Ammon's horn (tissue), 1 donor: ENCODE measurements at regions not wholly inside any gene's neighbourhood (a gene's known extent, or its start where the extent isn't known, plus 50 kb on each side); places are given as distances from the start of the nearest gene placed in this dataset.
A peak's percentile ranks its signal among the peaks of the same experiment; 100 is the strongest.
"Not testable (repeated sequence)": the region's sequence is repeated elsewhere in the genome, so short reads cannot be mapped to it uniquely, and the experiment has no call there.

Experiments used
- DNase-seq: peaks from one replicate; pipeline ENCODE4 v3.0.0-alpha.2; 2016; ENCODE audit warnings: low spot score

DNA sequence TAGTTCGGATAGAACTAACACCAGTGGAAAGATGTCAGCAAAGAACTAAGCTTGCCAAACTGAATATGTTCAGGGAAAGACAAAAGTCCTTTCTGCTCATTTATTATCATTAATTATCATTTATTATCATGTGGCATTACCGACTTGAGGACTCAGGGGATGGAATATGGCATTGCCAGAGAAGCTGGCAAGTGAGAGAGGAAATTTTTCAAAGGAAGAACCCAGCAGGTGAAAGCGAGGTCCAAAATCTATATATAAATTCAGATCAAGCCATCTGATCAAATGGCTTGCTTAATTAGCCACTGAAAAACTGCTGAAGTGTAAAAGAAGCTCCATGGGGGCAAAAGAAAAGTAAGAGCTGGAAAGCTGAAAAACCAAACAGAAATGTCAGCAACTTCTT, 1049.6 kb upstream of the SEMA6A start:
- DNase-seq, result no peak

DNA sequence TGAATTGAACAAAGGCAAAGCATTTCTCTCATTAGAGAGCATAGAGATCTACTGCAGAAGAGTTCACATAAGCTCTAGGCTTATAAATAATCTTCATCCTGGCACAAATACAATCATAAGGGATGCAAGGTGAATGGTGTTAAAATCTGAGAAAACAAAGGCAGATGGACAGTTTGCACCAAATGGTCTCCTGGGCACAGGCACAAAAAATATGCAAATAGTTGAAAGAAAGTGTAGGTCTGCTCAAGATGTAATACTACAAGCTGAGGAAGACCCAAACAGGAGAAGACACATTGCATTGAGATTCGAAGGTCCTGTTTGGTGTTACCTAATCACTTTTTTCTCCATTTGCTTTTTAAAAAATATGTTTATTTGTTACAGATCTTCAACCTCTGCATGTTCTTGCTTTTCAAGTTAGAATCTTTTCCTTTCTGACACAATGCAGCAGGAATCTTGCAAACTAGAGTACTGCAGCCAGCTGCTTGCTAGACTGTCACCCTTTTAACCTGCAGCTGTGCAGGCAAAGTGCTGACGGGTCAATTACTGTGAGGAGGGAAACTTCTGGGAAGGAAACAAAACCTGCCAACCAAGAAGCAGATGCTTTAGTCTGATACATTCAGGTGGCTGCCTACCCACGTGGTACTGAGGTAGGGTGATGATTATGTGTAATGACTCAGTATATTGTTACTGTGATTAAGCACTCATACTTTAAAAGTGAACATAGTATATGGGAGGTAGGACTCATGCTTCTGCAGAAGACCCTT, 1048.6 kb upstream of the SEMA6A start:
- DNase-seq, result no peak

DNA sequence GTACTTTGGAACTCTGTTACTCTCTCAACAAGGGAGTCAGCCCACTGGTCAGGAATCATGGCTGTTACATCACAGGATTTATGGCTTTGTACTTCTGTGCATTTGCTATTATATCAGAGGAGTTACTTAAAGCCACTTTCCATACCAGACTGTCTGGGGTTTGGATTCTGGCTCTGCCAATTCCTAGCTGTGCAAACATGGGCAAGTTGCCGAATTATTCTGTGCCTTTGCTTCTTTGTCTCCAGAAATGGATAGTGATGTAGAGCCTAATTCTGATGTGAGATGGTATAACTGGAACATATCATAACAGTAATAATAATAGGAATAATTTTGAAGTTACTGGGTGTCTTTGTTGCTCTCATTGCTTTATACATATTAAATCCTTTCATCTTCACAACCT, 1047.3 kb upstream of the SEMA6A start:
- no peak for DNase-seq

- DNase-seq, result no peak
Measured at GRCh38 chr5:117615226-117615625, 1040.6 kb upstream of the SEMA6A start.

DNA sequence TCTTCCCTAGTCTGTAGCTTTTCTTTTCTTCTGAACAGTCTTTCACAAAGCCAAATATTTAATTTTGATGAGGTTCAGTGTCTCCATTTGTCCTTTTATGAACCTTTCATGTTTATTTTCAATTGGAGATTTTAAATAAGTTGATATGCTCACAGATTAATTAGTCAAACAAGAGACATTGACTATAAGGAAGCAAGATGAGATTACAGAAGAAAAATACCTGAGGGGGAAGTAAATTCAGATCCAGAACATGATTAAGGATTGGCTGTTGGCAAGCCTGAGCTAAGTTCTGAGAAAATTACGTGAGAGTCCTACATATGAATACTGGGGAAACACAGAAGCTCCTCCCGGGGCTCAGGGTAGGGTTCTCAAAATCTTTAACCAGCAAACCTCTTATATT, 1039.8 kb upstream of the SEMA6A start:
- DNase-seq, result no peak

DNA sequence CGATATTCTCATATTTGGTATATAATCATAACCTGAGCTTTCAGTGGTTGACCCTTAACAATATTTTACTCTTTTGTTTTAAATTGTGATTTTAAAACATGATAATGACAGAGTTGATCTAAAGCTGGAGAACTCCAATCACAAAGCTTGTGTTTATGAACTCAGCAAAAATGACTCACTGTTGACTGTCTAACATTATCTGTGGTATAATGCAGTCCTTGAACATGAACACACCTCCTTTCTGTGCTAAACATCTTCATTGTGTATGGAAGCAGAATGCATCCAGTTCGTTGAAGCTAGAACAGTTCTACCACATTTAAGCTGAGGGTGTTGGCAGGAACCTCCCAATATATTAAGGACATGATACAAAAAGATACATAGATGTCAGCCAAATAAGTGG, 1030.2 kb upstream of the SEMA6A start:
- no peak for DNase-seq

DNA sequence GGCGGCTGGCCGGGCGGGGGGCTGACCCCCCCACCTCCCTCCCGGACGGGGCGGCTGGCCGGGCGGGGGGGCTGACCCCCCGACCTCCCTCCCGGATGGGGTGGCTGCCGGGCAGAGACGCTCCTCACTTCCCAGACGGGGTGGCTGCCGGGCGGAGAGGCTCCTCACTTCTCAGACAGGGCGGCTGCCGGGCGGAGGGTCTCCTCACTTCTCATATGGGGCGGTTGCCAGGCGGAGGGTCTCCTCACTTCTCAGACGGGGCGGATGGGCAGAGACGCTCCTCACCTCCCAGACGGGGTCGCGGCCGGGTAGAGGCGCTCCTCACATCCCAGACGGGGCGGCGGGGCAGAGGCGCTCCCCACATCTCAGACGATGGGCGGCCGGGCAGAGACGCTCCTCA, 1025.2 kb upstream of the SEMA6A start:
- not testable (repeated sequence) for DNase-seq

GRCh38 chr5:117594166-117594565, 1019.5 kb upstream of the SEMA6A start:
- DNase-seq, result peak; percentile 72

GRCh38 chr5:117590944-117591343, 1016.3 kb upstream of the SEMA6A start:
- DNase-seq, result no peak

DNA sequence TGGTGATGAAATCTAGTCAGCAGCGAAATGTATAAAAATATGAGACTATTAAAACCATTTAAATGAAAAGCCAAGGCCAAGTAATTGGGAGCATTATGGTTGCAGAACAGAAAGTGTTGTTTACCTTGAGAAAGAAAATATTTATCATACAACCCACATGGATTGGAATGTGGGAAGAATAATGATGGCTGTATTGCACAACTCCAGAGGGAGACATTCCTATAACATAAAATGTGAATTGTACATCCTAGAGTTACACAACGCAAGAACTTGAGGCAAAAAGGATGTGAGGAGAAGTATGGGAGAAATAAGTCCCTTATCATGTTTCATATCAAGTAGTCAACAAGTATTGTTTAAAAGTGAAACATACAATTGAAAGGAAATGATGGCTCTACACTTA, 1014.0 kb upstream of the SEMA6A start:
- no peak for DNase-seq

DNA sequence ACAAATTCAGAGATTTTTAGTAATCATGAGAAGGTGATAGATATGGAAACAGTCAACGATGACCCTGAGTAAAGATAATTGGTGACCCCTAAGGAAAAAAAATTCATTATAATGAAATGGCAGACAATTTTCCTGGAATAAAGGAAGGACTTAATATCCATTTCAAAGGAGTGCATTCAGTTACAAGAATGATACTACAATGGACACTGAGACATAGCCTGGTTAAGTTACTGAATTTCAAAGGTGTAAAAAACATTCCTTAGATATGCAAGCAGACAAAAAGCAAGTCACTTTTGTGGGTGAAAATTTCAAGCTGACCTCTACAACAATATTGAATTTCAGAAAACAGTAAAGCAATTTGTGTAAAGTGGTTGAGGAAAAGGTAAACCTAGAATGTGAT, 1012.5 kb upstream of the SEMA6A start:
- no peak for DNase-seq

DNA sequence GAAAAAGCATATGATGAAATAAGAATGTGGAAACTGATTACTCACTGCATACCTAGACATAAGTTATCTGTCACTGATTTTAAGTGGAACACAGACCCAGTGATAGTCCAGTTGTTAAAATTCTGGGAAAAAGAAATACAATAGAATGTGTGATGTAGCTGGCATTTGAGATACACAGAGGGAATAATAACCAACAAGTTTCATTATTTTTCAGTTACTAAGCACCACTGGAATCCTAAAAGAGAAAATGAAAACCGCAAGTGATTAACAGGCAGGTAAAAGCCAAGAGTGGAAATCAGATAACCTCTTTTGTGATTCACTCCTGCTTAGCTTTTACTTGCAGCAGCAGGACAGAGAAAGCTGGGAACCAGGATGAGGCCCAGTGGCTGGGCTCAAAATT, 994.0 kb upstream of the SEMA6A start:
- DNase-seq, result no peak

DNA sequence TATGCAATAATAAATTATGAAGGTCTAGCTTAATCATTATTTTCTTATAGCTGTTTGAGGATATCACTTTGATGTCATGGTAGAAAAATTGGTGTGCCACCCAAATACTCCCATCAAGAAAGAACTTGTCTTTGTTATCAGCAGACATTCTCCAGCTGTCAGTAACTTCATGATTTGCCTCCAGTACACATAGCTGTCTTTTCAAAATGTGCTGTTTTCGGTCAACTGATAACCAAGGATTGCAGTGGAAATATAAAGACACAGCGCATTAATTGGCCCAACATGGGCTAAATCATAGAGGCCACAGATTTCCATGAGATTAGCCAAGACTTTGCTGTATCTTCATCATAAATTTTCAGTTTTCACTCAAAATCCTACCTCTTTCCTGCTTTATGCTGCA, 993.5 kb upstream of the SEMA6A start:
- DNase-seq, result no peak

- no peak for DNase-seq
Measured at GRCh38 chr5:117562647-117563046, 988.0 kb upstream of the SEMA6A start.

GRCh38 chr5:117561531-117561930, 986.9 kb upstream of the SEMA6A start:
- DNase-seq, result no peak

DNA sequence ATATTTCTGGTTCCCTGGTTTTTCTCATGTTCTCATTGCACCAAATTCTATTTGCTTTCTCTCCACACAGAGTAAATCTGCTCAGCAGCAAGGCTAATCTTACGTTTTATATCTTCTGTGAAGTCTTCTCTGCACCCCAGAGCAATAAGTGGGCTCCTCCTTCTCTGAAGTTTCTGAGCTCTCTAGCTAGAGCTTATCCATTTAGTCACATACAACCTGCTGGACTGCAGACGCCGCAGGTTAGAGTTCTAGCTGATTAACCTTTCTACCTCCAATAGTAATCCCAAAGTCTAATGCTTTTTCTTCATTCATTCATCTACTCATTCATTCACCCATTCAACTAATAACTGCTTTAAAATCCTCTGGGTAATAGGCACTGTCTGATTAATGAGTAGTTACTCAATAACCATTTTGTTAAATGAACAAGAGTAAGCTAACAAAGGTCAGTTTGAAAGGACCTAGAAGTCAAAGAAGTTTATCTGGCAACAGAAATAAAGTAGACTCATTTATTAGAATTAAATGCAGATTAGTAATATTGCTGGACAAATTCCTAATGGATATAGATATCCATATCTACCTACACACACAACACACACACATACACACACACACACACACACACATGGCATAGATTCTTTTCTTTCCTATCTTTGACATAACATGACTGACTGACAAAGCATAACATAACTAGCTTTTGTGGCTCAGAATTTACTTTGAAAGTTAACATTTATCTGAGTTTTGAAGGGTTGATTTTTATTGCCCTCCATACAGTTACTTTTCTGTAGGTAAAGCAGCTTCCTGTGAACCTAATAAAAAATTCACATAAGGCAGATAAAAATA, 984.6 kb upstream of the SEMA6A start:
- no peak for DNase-seq

GRCh38 chr5:117551236-117551635, 976.6 kb upstream of the SEMA6A start:
- no peak for DNase-seq

- DNase-seq, result no peak
Measured at GRCh38 chr5:117547192-117547591, 972.6 kb upstream of the SEMA6A start.

- no peak for DNase-seq
Measured at GRCh38 chr5:117539692-117540091, 965.1 kb upstream of the SEMA6A start.

DNA sequence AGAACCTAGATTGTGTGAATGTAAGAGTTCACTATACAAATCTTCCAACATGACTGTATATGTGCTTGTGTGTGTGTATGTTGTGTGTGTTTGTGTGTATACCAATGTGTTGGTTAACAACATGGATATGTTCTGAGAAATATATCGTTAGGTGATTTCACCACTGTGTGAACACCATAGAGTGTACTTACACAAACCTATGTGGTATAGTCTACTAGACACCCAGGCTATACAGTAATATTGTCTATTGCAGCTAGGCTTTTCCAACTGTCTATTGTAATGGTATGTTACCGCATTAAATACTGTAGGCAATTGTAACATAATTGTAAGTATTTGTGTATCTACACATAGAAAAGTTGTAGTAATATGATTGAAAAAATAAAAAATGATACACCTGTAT, 959.2 kb upstream of the SEMA6A start:
- no peak for DNase-seq

- not testable (repeated sequence) for DNase-seq
Measured at GRCh38 chr5:117533051-117533670, 958.5 kb upstream of the SEMA6A start.

DNA sequence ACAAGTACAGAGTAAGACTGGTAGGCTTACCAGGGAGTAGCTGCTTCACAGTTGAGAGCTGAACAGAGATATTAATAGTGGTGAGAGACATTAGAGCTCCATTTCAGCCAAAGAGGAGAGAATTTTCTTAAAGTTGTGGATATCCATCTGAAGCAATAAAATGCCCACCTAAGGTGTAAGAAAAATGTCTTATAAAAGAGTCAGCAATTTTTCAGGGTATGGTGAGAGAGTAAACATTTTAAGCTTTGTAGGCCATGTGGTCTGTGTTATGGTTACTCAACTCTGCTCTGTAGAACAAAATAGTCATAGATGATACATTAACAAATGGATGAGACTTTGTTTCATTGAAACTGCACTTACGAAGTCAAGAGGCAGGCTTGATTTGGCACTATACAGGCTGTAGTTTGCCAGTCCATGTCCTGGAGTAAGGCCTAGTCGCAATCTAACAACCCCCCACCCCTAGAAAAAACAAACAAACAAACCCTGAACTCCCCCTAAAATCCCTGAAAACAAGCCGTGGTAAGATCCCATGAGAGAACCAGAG, 945.4 kb upstream of the SEMA6A start:
- no peak for DNase-seq

DNA sequence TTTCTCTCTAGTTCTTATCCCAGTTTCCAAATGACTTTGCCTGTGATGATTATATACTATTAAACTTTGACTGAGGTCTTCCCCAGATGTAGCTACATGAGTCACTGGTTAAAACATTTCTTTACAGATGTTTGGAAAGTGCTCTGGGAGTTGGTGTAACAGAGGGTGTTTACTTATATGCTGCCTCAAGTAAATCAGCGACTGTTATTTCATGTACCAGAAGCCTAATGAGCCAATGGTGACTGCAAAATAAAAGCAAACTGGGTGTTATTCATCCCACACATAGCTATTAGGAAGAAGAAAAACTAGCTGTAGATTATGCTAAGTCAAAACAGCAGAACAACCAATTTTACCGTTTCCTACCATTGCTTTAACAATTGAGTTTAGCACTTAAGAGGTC, 929.7 kb upstream of the SEMA6A start:
- no peak for DNase-seq
